Activated T-cell treated with anti-CD3 and anti-CD28 coated beads for 48 hours (primary cell): ENCODE measurements at regions not wholly inside any gene's neighbourhood (a gene's known extent, or its start where the extent isn't known, plus 50 kb on each side); places are given as distances from the start of the nearest gene placed in this dataset.

Experiments used
- DNase-seq: peaks from one replicate; pipeline ENCODE4 v3.0.0-alpha.2; 2020; ENCODE audit warnings: low read depth

DNA sequence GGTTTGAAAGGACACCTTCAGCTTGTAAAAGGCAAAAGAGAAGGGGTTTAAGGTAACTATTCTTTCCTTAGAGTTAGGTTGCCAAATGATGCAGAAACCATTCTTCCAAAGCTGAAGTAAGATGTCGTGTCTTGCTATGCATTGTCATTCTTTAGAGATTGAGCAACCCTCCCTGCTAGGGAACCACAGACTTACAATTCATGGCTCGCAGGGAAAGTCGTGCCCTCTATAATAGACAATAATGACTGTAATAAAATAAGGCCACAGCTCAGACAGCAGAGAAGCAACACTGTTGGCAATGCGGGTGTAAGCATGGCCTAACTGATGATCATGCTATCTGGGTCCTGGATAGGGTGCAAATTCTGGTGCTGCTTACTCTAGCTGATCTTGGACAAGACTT is 129.6 kb upstream of the CDH13 start:
- DNase-seq, result no peak

DNA sequence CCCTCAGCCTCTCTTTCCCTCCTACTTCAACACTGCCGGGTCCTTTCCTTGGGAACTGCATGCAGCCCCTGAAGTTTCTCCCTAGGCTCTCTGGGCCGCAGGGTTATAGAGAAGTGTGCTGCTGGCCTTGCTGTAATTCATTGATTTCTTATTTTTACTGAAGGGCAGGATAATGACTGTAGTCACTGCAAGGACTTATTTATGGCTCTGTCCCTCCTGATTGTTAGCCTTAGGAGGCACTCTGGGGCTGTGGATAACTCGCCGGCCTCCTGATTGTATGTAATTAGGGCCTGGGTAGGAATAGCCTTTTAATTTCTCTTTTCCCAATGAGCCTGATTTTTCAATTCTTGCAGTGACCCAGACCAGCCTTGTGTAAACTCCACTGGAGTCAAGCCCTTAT is 138.3 kb upstream of the CDH13 start:
- no peak for DNase-seq

DNA sequence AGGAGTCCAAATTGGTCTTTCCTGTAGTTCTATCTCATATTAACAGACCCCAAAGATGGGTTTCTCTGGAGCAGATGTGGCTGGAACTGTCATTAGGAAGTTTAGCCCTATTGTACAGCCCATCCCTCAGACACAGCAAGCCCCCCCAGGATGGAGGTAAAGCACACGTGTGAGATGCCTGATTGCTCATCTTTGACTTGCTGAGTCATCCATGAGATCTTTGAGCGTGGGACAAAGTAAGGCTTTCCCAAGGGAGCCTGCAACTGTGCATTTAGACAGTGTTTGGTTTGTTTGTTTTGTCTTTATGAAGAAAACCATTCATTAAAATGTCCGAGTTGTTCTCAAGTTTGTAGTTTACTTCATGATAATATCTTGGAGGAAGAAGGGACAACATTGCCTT is 145.3 kb upstream of the CDH13 start:
- DNase-seq, result no peak

DNA sequence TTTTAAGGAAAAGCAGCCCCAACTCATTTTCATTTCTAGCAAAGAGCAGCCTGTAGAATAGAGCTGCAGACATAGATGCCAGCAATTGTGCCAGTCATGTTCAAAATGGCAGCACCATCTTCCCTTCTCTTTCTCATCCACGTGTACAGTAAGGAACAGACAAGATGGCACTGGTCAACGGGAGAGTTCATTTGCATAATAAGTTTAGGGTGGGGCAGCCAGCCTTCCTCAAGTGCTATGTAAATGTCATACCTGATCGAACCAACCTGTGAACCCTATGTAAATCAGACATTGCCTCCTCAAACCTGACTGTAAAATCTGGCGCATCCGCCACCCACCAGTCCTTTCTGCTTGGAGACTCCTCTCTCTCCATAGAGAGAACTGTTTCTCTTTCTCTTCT is 150.0 kb upstream of the CDH13 start:
- no peak for DNase-seq

DNA sequence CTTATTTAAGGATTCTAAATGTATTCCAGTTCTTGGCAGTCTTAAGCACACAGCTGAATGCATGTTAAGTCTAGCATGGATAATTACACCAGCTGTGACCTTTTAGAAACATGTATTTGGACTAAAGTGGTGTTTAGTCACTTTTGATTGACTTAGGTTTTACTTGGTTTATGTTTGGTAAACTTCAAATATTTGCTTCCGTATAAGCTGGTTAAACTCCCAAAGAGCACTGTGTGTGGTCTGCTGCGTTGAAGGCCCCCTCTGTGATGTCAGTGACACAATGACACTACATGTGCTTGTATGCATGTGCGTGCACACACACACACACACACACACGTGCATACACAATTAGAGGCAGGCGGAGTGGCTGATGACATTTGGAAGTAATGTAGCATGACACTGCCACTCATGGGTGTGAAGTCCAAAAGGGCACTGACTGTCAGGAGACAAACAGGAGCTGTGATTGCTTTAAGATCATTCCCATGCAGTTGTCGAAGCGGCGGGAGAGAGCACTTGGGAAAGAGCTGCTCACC is 156.1 kb upstream of the CDH13 start:
- no peak for DNase-seq

DNA sequence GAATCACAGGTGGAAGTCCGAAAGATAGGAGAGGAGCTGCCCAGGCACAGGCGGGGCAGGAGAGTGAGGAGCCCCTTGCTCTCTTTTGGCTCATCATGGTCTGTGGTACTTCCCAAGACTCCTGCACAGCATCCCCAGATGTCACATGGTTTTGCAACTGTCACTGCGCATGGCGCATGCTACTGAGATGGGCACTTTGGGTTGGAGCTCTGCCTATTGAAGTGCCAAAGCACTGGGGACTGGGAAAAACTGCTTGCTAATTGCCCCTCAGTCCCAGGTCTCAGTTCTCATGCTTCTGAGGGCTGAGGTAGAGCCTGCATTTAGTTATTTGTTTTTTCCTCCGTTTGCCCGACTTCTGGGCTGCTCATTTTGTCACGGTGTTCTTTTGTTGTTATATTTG is 156.8 kb upstream of the CDH13 start:
- no peak for DNase-seq

DNA sequence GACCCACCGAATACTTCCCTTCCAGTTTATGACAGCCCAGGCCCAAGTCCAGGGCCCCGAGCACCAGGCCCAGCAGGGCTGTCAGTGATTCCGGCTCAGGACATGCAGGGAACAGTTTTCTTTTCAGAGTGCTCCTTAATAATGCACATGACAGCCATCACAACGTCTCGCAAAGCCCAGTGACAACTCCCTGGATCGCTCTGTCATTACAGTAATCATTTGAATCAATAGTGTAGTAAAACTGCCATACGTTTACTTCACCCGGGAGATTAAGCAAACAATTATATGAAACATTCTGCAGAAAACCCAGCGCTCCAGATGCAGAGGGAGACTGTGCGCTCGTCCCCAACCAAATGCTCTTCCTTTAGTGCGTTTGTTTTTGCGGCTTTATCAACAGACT is 162.6 kb upstream of the CDH13 start:
- DNase-seq, result no peak

DNA sequence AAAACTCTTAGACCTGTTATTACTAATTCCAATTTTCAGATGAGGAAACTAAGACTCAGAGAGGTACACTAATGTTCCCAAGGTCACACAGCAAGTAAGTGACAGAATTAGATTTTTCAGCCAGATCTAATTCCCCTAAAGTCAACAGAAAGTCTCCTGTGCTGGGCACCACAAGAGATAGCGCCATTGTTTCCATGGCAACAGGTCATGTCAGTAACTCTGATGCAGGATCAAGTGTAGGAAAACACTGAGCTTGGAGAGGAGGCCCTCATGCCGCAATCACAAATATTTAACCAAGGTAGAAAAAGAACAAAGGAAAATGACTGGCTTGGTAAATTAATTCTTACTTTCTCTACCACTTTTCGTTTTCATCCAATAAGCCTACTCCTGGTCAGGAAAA is 166.0 kb upstream of the CDH13 start:
- DNase-seq, result no peak

DNA sequence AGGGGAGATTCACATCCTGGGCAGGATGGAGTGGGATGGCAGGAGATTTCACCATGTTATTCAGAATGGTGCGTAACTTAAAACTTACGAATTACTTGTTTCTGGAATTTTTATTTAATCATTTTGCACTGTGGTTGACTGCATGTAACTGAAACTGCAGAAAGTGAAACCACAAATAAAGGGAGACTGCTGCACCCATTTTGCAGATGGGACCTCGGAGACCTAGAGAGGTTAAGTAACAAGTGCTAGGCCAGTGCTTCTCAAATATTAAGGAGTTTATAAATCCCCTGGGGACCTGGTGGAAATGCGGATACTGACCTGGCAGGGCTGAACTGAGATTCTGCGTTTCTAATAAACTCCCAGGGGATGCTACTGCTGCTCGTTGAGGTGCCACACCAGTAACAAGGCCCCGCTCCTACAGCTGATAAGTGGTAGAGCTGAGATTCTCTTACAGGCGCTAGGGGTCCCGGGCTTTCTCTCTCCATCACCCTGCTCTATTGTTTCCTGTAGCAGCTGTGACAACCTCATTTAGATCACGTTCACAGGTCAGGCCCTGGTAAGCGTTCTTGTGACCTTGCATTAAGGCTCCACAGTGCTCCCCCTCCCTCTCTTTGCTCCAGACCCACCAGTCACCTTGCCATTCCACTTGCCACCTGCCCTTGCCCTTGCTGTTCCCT is 167.1 kb upstream of the CDH13 start:
- no peak for DNase-seq

DNA sequence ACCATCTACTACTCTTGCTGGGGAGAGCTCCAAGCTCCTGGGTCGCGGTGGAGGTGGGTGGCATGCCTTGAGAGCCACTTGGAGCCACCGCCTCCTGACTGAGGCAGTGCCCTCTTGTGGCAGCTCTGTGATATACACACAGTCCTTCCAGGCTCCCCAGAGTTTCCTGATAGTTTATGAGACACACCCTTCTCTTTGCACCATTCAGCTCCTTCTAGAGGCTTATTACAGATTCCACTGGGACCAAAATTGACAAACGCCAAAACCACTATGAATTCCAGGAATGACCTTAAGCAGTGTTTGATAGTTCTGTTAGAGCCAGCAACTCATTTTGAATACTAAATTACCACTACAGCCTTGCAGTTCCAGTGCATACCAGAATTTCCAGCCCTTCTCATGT is 170.1 kb upstream of the CDH13 start:
- peak; percentile 29 for DNase-seq

DNA sequence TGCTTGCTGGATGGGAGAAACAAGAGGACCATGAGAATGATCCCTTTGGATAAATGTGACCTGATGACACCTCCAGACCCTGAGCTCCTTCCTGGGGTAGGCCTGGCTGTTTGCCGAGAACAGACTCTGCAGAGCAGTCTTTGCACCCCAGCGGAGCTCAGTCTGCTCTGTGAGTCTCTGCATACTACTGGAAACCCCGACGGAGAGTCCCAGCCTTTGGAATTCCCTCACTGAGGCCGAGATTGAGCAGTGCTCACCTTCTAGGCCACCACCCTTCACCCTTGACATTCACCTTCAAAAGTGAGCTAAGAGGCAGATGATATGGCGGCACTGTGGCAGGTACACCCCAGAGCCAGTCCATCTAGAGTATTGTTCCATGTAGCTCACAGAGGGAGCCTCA is 172.2 kb upstream of the CDH13 start:
- DNase-seq, result no peak

DNA sequence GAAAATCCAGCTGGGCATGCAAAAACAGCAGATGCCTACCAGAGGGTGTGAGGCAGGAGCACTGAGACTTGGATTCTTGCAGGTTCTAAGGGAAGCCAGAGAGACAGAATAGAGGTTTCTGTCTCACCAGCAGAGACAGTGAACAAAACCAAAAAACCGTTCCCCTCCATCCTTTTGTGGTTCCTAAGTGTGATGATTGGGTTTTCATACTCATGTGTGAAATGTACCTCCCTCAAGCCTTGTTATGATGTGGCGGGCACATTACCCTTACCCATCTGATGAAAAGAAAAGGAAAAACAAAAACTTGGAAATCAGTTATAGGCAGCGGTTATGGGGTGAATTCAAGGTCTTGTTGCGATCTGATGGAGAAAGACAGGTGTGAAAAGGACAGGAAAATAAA is 172.6 kb upstream of the CDH13 start:
- DNase-seq, result no peak

DNA sequence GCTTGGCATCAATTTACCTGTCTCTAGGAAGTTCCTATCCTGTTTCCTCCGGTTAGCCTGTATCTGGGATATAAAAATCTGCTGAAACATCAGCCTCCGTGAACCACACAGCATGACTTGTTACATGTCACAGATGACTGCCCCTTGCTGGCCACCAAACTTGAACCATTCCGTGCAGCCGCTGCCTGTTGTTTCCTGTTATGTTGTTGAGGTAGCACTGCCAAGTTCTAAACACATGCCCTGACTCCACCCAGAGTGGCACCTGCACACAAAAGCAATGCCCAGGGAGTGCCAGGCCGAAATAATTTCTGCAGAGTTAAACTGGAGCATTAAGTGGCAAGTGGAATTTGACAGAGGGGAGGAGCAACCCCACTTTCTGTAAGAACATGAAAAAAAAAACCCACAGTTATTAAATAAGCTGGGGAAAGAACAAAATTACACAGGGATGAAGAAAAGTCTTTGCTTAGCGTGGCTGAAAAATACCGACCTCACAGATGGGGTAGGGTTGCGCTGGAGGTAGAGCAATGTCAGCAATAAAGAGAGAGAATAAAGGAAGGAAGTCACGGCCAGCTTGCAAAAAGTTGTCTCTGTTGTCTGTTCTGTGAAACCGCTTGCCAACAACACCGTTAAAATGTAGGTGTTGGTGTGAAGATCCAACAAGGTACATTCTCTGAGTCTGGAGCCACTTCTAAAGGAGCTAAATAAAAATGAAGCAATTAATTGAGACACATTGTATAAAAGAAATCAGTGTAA is 174.6 kb upstream of the CDH13 start:
- DNase-seq, result no peak

DNA sequence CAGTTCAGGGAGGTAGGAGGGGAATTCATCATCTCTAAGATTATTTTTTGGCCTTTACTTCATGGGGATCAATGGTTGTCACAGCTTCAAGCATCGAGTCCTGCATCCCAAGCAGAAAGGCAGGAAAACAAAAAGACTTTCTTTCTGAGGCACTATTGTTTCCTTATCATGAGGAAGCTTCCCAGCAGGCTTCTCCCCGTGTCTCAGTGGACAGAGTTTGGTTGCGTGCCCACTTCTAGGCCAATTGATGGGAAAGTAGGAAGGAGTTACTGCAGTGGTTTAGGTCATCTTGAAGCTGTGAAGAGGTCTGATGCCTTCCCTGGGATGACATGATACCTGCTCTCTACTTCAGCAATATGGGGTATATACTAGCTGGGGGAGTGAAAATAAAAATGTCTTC is 175.3 kb upstream of the CDH13 start:
- DNase-seq, result no peak

DNA sequence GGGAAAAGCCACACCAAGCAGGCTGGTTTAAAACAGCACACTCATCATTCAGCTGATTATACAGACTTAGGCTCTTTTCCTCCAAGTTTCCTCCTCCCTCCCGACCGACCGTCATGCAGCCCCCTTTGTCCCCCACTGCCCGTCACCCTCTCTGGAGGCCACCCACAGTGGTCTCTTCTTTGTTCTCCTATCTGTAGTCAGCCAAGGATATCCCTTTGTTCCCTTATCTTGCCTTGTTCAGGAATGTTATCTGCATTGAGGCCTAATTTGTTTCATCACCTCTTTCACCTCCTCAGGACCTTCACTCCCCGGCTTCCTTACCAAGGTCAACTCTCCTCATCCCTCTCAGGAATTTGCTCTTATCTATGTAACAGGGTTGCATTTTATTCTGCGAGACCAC is 186.4 kb upstream of the CDH13 start:
- no peak for DNase-seq

DNA sequence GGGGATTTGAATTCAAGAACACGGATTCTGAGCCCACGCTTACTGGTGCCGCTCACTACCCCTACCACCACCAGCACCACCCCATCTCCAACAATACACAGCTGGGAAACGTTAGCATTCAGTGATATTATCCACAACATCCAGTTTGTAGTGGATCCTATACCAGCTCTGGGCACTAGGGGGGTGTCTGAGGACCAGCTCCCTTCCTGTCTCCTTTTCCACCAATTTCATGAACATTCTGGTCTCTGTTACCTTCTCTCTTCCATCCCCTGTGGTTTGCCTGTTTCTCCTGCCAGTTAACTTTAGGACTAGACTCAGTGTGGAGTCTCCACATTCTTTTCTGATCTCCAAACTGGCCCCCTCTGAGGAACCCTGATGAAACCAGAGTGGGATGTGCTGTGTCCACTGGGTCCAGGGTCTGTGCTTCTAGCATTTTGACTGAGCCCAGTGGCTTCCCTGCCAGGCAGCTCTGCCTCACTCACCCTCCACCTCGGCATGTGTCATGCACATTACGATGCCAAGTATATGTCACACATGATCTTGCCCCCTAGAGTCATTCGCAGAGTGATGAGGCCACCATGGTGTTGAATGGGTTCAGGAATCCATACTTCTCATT is 187.0 kb upstream of the CDH13 start:
- DNase-seq, result no peak

DNA sequence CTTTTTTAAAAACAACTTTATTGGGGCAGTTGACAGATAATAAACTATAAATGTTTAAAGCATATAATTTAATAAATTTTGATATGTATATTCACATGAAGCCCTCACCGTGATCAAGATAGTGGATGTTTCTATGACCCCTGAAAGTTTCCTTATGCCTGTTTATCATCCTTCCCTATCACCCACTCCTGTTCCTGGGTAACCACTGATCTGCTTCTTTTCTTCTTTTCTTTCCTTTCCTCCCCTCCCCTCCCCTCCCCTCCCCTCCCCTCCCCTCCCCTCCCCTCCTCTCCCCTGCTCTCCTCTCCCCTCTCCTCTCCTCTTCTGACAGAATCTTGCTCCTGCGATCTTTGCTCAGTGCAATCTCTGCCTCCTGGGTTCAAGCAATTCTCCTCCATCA is 193.7 kb upstream of the CDH13 start:
- DNase-seq, result no peak

DNA sequence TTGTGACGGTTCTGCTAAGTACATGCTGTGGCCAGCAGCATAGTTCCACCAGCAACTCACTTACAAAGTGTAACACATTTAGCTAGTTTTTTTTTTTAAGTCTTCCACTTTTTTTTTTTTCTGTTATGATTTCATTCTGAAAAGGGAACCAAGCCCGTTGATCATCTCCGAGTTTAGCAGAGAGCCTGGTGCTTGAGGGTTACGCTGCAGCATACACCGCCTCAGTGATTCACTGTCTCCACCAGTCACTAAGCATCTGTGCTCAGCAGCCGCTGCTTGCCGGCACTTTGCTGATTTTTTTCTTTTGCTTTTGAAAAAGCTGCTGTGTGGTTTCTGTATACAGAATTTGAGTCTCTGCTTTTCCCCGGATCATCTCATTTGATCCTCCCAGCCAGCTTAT is 194.5 kb upstream of the CDH13 start:
- no peak for DNase-seq

DNA sequence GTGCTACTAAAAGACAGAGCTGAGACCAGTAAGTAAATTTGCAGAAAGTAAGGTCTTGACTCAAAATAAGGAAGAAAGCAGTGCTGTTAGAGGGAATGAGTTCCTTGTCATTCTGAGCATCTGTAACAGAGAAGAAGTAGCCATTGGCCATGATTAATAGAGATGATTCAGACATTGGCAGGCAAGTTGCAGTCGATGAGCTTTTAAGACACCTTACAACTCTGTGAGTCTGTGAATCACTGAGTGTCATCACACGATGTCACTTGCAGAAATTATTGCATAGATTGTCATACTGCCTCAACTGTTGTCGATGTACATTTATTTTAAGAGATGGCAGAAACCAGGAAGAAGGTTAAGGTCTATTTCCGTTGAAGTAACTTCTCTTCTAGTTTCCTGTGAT is 201.1 kb upstream of the CDH13 start:
- no peak for DNase-seq

DNA sequence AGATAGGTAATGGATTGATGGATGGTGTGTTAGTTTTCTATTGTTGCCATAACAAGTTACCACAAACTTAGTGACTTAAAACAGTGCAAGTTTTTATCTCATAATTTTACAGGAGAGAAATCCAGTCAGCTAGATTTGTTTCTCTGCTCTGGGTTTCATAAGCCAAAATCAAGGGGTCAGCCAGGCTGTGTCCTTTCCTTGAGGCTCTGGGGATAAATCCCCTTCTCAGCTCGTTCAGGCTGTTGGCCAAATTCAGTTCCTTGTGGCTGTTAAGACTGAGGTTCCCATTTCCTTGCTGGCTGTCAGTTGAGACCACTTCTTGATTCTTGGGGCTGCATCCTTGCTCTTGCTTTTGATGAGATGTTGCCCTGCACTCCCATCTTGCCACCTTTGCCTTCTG is 204.9 kb upstream of the CDH13 start:
- no peak for DNase-seq

DNA sequence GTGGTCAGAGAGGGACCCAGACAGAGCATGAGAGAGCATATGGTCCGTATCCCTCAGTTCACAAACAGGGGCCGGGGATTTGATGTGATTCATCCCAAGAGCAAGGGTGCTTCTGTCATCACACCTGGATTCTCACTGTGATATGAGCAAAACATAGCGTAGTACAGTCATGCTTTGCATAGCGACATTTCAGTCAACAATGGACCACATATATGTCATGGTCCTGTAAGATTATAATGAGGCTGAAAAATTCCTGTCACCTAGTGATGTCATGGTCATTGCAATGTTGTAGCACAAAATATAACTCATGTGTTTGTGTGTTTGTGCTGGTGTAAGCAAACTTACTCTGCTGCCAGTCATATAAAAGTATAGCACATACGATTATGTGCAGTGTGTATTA is 207.4 kb upstream of the CDH13 start:
- no peak for DNase-seq

DNA sequence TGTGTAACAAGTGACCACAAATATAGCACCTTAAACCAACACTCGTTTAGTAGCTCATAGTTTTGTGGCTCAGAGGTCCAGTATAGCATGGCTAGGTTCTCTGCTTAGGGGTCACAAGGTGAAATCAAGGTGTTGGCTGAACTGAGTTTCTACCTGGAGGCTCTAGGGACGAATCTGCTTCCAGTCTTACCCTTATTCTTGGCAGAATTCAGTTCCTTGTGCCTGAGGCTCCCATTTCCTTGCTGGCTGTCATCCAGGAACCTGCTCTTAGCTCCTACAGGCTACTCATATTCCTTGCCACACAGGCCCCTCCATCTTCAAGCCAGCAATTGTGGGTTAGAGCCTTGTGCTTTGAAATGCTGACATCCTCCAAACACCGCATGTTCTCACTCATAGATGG is 212.3 kb upstream of the CDH13 start:
- no peak for DNase-seq

DNA sequence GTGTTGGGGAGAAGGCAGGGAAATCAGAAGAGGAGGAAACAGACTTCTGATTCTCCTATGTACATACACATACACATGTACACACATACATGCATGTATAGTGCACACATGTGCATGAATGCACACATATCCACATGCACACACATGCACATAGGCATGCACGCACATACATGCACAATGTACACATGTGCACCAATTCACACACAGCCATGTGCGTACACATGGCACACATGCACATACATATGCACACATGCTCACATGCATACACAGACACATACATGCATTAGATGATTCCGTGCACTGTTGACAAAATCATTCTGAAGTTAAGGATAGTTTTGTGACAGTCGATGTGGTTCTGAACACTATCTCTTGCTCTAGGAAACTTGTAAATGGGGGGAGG is 214.0 kb upstream of the CDH13 start:
- no peak for DNase-seq
